WTC11 (cell line): ENCODE measurements at regions not wholly inside any gene's neighbourhood (a gene's known extent, or its start where the extent isn't known, plus 50 kb on each side); places are given as distances from the start of the nearest gene placed in this dataset.

Experiments
- ATAC-seq: fragments of 200-7000 bp; cut with Tn5 transposase; 2 replicates; pipeline ENCODE4 v1.10.0; 2021; ENCODE audit warnings: mild to moderate bottlenecking, moderate library complexity
- CTCF ChIA-PET: fragments of 300-600 bp; sonication (Branson Sonifier 250); formaldehyde crosslinking; loops from one replicate; lab custom pipeline; 2021; ENCODE audit warnings: antibody characterized with exemption; lab: Charles Lee
- POLR2A ChIA-PET: fragments of 350-600 bp; sonication (Branson Sonifier 250); formaldehyde crosslinking; loops from one replicate; lab custom pipeline; 2021; ENCODE audit warnings: antibody characterized with exemption; lab: Charles Lee
- DNase-seq: peaks from one replicate; pipeline ENCODE4 v3.0.0; 2021; ENCODE audit warnings: low spot score
- H3K27ac Mint-ChIP-seq: 2 replicates; pipeline ENCODE4 v1.8.0; 2021; ENCODE audit warnings: mixed read lengths
- H3K27me3 Mint-ChIP-seq: 2 replicates; pipeline ENCODE4 v1.8.0; 2021; ENCODE audit warnings: low read depth, mild to moderate bottlenecking, moderate library complexity, mixed read lengths
- H3K36me3 Mint-ChIP-seq: 2 replicates; pipeline ENCODE4 v1.8.0; 2021; ENCODE audit warnings: mixed read lengths
- H3K4me1 Mint-ChIP-seq: 2 replicates; pipeline ENCODE4 v1.8.0; 2022; ENCODE audit warnings: mixed read lengths
- H3K4me3 Mint-ChIP-seq: 2 replicates; pipeline ENCODE4 v1.8.0; 2021; ENCODE audit warnings: mild to moderate bottlenecking, moderate library complexity, mixed read lengths
- H3K9me3 Mint-ChIP-seq: 2 replicates; pipeline ENCODE4 v1.8.0; 2021; ENCODE audit warnings: mixed read lengths
- ELF4 ChIP-seq: sonication (generic); formaldehyde crosslinking; IDR thresholded peaks from 2 replicates; pipeline ENCODE4 v1.8.1; 2022; ENCODE audit warnings: low read depth, mild to moderate bottlenecking, moderate library complexity, missing genetic modification reagents
- ETV6 ChIP-seq: sonication (generic); formaldehyde crosslinking; IDR thresholded peaks from 2 replicates; pipeline ENCODE4 v1.8.1; 2022; ENCODE audit warnings: mild to moderate bottlenecking, missing genetic modification reagents
- FOXJ3 ChIP-seq: sonication (generic); formaldehyde crosslinking; IDR thresholded peaks from 2 replicates; pipeline ENCODE4 v1.9.0; 2021; ENCODE audit warnings: missing genetic modification reagents, mild to moderate bottlenecking, borderline replicate concordance
- FOXK1 ChIP-seq: sonication (generic); formaldehyde crosslinking; IDR thresholded peaks from 2 replicates; pipeline ENCODE4 v1.8.0; 2022; ENCODE audit warnings: mild to moderate bottlenecking, moderate library complexity, missing genetic modification reagents
- HMGA2 ChIP-seq: fragments of 250-450 bp; sonication (Bioruptor Pico); IDR thresholded peaks from 2 replicates; pipeline ENCODE4 v1.4.0; 2021; ENCODE audit warnings: mild to moderate bottlenecking, moderate library complexity
- NFE2L1 ChIP-seq: sonication (generic); formaldehyde crosslinking; IDR thresholded peaks from 2 replicates; pipeline ENCODE4 v1.8.1; 2023; ENCODE audit warnings: missing genetic modification reagents
- NFYB ChIP-seq: sonication (generic); formaldehyde crosslinking; conservative IDR thresholded peaks from 2 replicates; pipeline ENCODE4 v1.8.0; 2022; ENCODE audit warnings: low read depth, missing genetic modification reagents
- NR2C2 ChIP-seq: sonication (generic); formaldehyde crosslinking; IDR thresholded peaks from 2 replicates; pipeline ENCODE4 v1.8.0; 2022; ENCODE audit warnings: mild to moderate bottlenecking, missing genetic modification reagents
- NR3C1 ChIP-seq: sonication (generic); formaldehyde crosslinking; conservative IDR thresholded peaks from 2 replicates; pipeline ENCODE4 v1.8.1; 2023; ENCODE audit warnings: low read depth, mild to moderate bottlenecking, missing genetic modification reagents
- ZNF416 ChIP-seq: fragments of 250-450 bp; sonication (Bioruptor Pico); IDR thresholded peaks from 2 replicates; pipeline ENCODE4 v1.9.0; 2021; ENCODE audit warnings: mild to moderate bottlenecking, inconsistent platforms
- TF ChIP-seq, protein P1 (sequence below): fragments of 250-450 bp; sonication (Bioruptor Pico); IDR thresholded peaks from 2 replicates; pipeline ENCODE4 v1.9.0; 2021; ENCODE audit warnings: mild to moderate bottlenecking, borderline replicate concordance
- TF ChIP-seq, protein P2 (sequence below): sonication (generic); formaldehyde crosslinking; IDR thresholded peaks from 2 replicates; pipeline ENCODE4 v1.8.1; 2023; ENCODE audit warnings: mild to moderate bottlenecking, missing genetic modification reagents, moderate library complexity
- TF ChIP-seq, protein P3 (sequence below): sonication (generic); formaldehyde crosslinking; IDR thresholded peaks from 2 replicates; pipeline ENCODE4 v1.8.0; 2022; ENCODE audit warnings: mild to moderate bottlenecking, missing genetic modification reagents
- TF ChIP-seq, protein P4 (sequence below): sonication (generic); formaldehyde crosslinking; IDR thresholded peaks from 2 replicates; pipeline ENCODE4 v1.8.1; 2022; ENCODE audit warnings: mild to moderate bottlenecking, moderate library complexity, missing genetic modification reagents
- TF ChIP-seq, protein P5 (sequence below): sonication (generic); formaldehyde crosslinking; IDR thresholded peaks from 2 replicates; pipeline ENCODE4 v1.8.0; 2022; ENCODE audit warnings: mild to moderate bottlenecking, missing genetic modification reagents
- TF ChIP-seq, protein P6 (sequence below): sonication (generic); formaldehyde crosslinking; IDR thresholded peaks from 2 replicates; pipeline ENCODE4 v1.8.1; 2023; ENCODE audit warnings: mild to moderate bottlenecking, missing genetic modification reagents
- TF ChIP-seq, protein P7 (sequence below): sonication (generic); formaldehyde crosslinking; IDR thresholded peaks from 2 replicates; pipeline ENCODE4 v1.8.1; 2022; ENCODE audit warnings: mild to moderate bottlenecking, missing genetic modification reagents, moderate library complexity, borderline replicate concordance
- TF ChIP-seq, protein P8 (sequence below): sonication (generic); formaldehyde crosslinking; IDR thresholded peaks from 2 replicates; pipeline ENCODE4 v1.8.1; 2022; ENCODE audit warnings: low read depth, mild to moderate bottlenecking, moderate library complexity, missing genetic modification reagents, borderline replicate concordance

DNA sequence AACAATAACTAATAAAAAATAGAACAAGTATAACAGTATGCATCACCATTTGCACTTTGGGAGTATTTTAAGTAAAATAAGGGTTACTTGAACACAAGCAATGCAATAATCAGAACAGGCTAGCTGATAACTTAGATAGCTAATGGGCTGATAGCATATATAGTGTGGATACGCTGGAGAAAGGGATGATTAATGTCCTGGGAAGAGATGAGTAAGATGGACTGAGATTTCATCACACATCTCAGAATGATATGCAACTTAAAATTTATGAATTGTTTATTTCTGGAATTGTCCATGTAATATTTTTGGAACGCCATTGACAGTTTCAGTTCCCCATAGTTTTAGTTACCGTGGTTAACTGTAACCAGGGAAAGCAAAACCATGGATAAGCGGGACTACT, 173.6 kb downstream of the ISL1 start (continued):
- TF ChIP-seq, protein P1, sequence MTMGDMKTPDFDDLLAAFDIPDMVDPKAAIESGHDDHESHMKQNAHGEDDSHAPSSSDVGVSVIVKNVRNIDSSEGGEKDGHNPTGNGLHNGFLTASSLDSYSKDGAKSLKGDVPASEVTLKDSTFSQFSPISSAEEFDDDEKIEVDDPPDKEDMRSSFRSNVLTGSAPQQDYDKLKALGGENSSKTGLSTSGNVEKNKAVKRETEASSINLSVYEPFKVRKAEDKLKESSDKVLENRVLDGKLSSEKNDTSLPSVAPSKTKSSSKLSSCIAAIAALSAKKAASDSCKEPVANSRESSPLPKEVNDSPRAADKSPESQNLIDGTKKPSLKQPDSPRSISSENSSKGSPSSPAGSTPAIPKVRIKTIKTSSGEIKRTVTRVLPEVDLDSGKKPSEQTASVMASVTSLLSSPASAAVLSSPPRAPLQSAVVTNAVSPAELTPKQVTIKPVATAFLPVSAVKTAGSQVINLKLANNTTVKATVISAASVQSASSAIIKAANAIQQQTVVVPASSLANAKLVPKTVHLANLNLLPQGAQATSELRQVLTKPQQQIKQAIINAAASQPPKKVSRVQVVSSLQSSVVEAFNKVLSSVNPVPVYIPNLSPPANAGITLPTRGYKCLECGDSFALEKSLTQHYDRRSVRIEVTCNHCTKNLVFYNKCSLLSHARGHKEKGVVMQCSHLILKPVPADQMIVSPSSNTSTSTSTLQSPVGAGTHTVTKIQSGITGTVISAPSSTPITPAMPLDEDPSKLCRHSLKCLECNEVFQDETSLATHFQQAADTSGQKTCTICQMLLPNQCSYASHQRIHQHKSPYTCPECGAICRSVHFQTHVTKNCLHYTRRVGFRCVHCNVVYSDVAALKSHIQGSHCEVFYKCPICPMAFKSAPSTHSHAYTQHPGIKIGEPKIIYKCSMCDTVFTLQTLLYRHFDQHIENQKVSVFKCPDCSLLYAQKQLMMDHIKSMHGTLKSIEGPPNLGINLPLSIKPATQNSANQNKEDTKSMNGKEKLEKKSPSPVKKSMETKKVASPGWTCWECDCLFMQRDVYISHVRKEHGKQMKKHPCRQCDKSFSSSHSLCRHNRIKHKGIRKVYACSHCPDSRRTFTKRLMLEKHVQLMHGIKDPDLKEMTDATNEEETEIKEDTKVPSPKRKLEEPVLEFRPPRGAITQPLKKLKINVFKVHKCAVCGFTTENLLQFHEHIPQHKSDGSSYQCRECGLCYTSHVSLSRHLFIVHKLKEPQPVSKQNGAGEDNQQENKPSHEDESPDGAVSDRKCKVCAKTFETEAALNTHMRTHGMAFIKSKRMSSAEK, result no peak
- TF ChIP-seq NFE2L1 (no peak), FOXJ3 (CRISPR knock-in tag) (no peak)
- TF ChIP-seq, protein P2, sequence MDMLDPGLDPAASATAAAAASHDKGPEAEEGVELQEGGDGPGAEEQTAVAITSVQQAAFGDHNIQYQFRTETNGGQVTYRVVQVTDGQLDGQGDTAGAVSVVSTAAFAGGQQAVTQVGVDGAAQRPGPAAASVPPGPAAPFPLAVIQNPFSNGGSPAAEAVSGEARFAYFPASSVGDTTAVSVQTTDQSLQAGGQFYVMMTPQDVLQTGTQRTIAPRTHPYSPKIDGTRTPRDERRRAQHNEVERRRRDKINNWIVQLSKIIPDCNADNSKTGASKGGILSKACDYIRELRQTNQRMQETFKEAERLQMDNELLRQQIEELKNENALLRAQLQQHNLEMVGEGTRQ (CRISPR knock-in tag), result no peak
- TF ChIP-seq, protein P3, sequence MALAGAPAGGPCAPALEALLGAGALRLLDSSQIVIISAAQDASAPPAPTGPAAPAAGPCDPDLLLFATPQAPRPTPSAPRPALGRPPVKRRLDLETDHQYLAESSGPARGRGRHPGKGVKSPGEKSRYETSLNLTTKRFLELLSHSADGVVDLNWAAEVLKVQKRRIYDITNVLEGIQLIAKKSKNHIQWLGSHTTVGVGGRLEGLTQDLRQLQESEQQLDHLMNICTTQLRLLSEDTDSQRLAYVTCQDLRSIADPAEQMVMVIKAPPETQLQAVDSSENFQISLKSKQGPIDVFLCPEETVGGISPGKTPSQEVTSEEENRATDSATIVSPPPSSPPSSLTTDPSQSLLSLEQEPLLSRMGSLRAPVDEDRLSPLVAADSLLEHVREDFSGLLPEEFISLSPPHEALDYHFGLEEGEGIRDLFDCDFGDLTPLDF, result no peak
- TF ChIP-seq, all 79 proteins: peak for 0

DNA sequence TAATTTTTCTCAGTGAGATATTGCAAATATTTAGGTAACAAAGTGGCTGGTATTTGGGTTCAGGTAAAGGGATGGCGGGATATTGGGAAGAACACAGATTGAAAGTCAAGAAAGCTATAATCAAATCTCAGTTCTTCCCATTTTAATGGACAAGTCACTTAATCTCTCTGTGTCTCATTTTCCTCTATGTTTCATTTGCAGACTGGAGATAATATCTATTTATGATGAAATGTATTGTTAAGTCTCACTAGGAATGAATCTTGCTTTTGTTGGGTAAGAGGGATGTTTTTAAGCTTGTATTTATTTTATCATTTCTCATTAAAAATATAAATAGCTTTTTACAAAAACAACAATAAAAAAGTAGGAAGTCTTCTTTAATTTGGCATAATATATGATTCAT, 175.4 kb downstream of the ISL1 start:
- ATAC-seq, result no peak
- no peaks in the 10 kb centered on the region for H3K9me3 Mint-ChIP-seq
- H3K4me1 Mint-ChIP-seq, result no peaks in the 10 kb centered on the region
- H3K36me3 Mint-ChIP-seq, result no peaks in the 10 kb centered on the region
- CTCF ChIA-PET, result no interaction called here
- H3K27me3 Mint-ChIP-seq, result no peaks in the 10 kb centered on the region
- no peak overlapping the region for H3K27ac Mint-ChIP-seq
- no peak overlapping the region for H3K4me3 Mint-ChIP-seq
- POLR2A ChIA-PET, result no interaction called here
- TF ChIP-seq FOXK1 (CRISPR knock-in tag), result no peak
- TF ChIP-seq, protein P4, sequence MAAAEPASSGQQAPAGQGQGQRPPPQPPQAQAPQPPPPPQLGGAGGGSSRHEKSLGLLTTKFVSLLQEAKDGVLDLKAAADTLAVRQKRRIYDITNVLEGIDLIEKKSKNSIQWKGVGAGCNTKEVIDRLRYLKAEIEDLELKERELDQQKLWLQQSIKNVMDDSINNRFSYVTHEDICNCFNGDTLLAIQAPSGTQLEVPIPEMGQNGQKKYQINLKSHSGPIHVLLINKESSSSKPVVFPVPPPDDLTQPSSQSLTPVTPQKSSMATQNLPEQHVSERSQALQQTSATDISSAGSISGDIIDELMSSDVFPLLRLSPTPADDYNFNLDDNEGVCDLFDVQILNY (CRISPR knock-in tag), result no peak
- TF ChIP-seq, protein P2 (CRISPR knock-in tag), result no peak
- no peak for TF ChIP-seq NFYB (CRISPR knock-in tag)
- TF ChIP-seq, protein P5, sequence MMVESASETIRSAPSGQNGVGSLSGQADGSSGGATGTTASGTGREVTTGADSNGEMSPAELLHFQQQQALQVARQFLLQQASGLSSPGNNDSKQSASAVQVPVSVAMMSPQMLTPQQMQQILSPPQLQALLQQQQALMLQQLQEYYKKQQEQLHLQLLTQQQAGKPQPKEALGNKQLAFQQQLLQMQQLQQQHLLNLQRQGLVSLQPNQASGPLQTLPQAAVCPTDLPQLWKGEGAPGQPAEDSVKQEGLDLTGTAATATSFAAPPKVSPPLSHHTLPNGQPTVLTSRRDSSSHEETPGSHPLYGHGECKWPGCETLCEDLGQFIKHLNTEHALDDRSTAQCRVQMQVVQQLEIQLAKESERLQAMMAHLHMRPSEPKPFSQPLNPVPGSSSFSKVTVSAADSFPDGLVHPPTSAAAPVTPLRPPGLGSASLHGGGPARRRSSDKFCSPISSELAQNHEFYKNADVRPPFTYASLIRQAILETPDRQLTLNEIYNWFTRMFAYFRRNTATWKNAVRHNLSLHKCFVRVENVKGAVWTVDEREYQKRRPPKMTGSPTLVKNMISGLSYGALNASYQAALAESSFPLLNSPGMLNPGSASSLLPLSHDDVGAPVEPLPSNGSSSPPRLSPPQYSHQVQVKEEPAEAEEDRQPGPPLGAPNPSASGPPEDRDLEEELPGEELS (CRISPR knock-in tag), result no peak
- TF ChIP-seq HMGA2 (CRISPR knock-in tag), result no peak
- no peak for TF ChIP-seq ELF4 (CRISPR knock-in tag)
- TF ChIP-seq ETV6, result no peak
- TF ChIP-seq, all 79 proteins: peak for 0
- DNase-seq, result no peak

DNA sequence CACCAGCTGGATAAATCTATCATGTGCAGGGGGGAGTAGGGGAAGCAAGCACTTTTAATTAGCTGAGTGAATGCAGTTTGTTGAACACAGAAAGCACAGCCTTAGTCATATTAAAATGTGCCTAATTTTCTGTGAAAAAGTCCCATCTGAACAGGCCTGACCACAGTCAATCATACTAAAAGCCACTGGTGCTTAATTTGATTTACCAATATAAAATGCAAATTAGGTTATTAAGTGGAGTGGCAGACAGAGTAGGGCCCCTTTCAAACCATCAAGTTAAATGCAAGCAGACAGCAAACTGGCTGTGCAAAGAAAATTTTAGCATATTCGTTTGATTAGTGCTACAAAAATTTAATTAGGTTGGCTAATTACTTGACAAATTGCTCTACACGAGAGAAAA, 176.1 kb downstream of the ISL1 start:
- ATAC-seq (no peak), DNase-seq (no peak)
- ChIA-PET POLR2A (no interaction called here), CTCF (interaction anchor here (0.5 kb wide), 1 partner anchor 107 kb away, joined by 3 read pairs; no protein-coding TSS in a partner anchor)
- H3K27ac Mint-ChIP-seq, result no peak overlapping the region
- no peaks in the 10 kb centered on the region for H3K9me3 Mint-ChIP-seq
- H3K27me3 Mint-ChIP-seq, result no peaks in the 10 kb centered on the region
- H3K36me3 Mint-ChIP-seq, result no peaks in the 10 kb centered on the region
- no peaks in the 10 kb centered on the region for H3K4me1 Mint-ChIP-seq
- no peak overlapping the region for H3K4me3 Mint-ChIP-seq
- TF ChIP-seq ZNF416 (CRISPR knock-in tag) (no peak), NR2C2 (CRISPR knock-in tag) (no peak), NR3C1 (CRISPR knock-in tag) (no peak)
- TF ChIP-seq, protein P6, sequence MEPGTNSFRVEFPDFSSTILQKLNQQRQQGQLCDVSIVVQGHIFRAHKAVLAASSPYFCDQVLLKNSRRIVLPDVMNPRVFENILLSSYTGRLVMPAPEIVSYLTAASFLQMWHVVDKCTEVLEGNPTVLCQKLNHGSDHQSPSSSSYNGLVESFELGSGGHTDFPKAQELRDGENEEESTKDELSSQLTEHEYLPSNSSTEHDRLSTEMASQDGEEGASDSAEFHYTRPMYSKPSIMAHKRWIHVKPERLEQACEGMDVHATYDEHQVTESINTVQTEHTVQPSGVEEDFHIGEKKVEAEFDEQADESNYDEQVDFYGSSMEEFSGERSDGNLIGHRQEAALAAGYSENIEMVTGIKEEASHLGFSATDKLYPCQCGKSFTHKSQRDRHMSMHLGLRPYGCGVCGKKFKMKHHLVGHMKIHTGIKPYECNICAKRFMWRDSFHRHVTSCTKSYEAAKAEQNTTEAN (CRISPR knock-in tag), result no peak
- TF ChIP-seq, protein P7, sequence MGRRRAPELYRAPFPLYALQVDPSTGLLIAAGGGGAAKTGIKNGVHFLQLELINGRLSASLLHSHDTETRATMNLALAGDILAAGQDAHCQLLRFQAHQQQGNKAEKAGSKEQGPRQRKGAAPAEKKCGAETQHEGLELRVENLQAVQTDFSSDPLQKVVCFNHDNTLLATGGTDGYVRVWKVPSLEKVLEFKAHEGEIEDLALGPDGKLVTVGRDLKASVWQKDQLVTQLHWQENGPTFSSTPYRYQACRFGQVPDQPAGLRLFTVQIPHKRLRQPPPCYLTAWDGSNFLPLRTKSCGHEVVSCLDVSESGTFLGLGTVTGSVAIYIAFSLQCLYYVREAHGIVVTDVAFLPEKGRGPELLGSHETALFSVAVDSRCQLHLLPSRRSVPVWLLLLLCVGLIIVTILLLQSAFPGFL (CRISPR knock-in tag), result no peak
- TF ChIP-seq, protein P8, sequence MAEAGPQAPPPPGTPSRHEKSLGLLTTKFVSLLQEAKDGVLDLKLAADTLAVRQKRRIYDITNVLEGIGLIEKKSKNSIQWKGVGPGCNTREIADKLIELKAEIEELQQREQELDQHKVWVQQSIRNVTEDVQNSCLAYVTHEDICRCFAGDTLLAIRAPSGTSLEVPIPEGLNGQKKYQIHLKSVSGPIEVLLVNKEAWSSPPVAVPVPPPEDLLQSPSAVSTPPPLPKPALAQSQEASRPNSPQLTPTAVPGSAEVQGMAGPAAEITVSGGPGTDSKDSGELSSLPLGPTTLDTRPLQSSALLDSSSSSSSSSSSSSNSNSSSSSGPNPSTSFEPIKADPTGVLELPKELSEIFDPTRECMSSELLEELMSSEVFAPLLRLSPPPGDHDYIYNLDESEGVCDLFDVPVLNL (CRISPR knock-in tag), result no peak
